OCI-LY7 (cell line): ENCODE measurements at regions not wholly inside any gene's neighbourhood (a gene's known extent, or its start where the extent isn't known, plus 50 kb on each side); places are given as distances from the start of the nearest gene placed in this dataset.

Experiments
- CTCF ChIP-seq: fragments of 200-600 bp; sonication (generic); conservative IDR thresholded peaks from 2 replicates; pipeline ENCODE4 v1.5.1; 2014; ENCODE audit warnings: mild to moderate bottlenecking, antibody characterized with exemption, low read length, moderate library complexity, mixed read lengths
- EZH2phosphoT487 ChIP-seq: fragments of 200-600 bp; sonication (generic); IDR thresholded peaks from 2 replicates; pipeline ENCODE4 v1.6.1; 2018; ENCODE audit warnings: low read depth, borderline replicate concordance, mild to moderate bottlenecking, mixed run types, antibody characterized with exemption, low read length, moderate library complexity, mixed read lengths

- TF ChIP-seq CTCF (no peak), EZH2phosphoT487 (no peak)
Measured at GRCh38 chr13:76619631-76620030, 266.6 kb downstream of the KCTD12 start.
